GM21390 (cell line): ENCODE measurements at regions not wholly inside any gene's neighbourhood (a gene's known extent, or its start where the extent isn't known, plus 50 kb on each side); places are given as distances from the start of the nearest gene placed in this dataset.
A peak's percentile ranks its signal among the peaks of the same experiment; 100 is the strongest.

ENCODE experiments used
- ATAC-seq: cut with Tn5 transposase; IDR thresholded peaks from one replicate; pipeline ENCODE4 v1.9.1; 2021; ENCODE audit not compliant: unreplicated experiment

- ATAC-seq: no peak
Observed at GRCh38 chr6:12381587-12381986, 91.4 kb downstream of the EDN1 start.

GRCh38 chr6:12383448-12383847, 93.3 kb downstream of the EDN1 start:
- ATAC-seq: peak; percentile 91

- no peak for ATAC-seq
Observed at GRCh38 chr6:12384357-12384912, 94.3 kb downstream of the EDN1 start.

GRCh38 chr6:12385316-12385715, 95.2 kb downstream of the EDN1 start:
- no peak for ATAC-seq

- ATAC-seq: no peak
Observed at GRCh38 chr6:12386816-12387215, 96.7 kb downstream of the EDN1 start.

- ATAC-seq: no peak
Observed at GRCh38 chr6:12391472-12391871, 101.3 kb downstream of the EDN1 start.

- ATAC-seq: no peak
Observed at GRCh38 chr6:12392490-12392889, 102.3 kb downstream of the EDN1 start.

GRCh38 chr6:12393100-12393499, 102.9 kb downstream of the EDN1 start:
- no peak for ATAC-seq

GRCh38 chr6:12394170-12394569, 104.0 kb downstream of the EDN1 start:
- ATAC-seq: no peak

- no peak for ATAC-seq
Observed at GRCh38 chr6:12395898-12396297, 105.7 kb downstream of the EDN1 start.

- no peak for ATAC-seq
Observed at GRCh38 chr6:12401200-12401599, 111.0 kb downstream of the EDN1 start.

- no peak for ATAC-seq
Observed at GRCh38 chr6:12403201-12403826, 113.2 kb downstream of the EDN1 start.

- no peak for ATAC-seq
Observed at GRCh38 chr6:12403947-12404647, 113.9 kb downstream of the EDN1 start.

GRCh38 chr6:12404651-12405050, 114.5 kb downstream of the EDN1 start:
- no peak for ATAC-seq

GRCh38 chr6:12408752-12409151, 118.6 kb downstream of the EDN1 start:
- ATAC-seq: no peak

- no peak for ATAC-seq
Observed at GRCh38 chr6:12410946-12411345, 120.8 kb downstream of the EDN1 start.

- no peak for ATAC-seq
Observed at GRCh38 chr6:12414096-12414675, 124.0 kb downstream of the EDN1 start.

GRCh38 chr6:12415980-12416598, 125.9 kb downstream of the EDN1 start:
- no peak for ATAC-seq

- ATAC-seq: no peak
Observed at GRCh38 chr6:12417191-12417590, 127.0 kb downstream of the EDN1 start.

GRCh38 chr6:12418946-12419345, 128.8 kb downstream of the EDN1 start:
- no peak for ATAC-seq

GRCh38 chr6:12419631-12420272, 129.6 kb downstream of the EDN1 start:
- no peak for ATAC-seq
